HG02678 (cell line): ENCODE measurements at regions not wholly inside any gene's neighbourhood (a gene's known extent, or its start where the extent isn't known, plus 50 kb on each side); places are given as distances from the start of the nearest gene placed in this dataset.
"Not testable (repeated sequence)": the region's sequence is repeated elsewhere in the genome, so short reads cannot be mapped to it uniquely, and the experiment has no call there.

Source experiments
- ATAC-seq: cut with Tn5 transposase; IDR thresholded peaks from one replicate; pipeline ENCODE4 v1.9.1; 2021; ENCODE audit warnings: mild to moderate bottlenecking, moderate library complexity; ENCODE audit not compliant: unreplicated experiment

DNA sequence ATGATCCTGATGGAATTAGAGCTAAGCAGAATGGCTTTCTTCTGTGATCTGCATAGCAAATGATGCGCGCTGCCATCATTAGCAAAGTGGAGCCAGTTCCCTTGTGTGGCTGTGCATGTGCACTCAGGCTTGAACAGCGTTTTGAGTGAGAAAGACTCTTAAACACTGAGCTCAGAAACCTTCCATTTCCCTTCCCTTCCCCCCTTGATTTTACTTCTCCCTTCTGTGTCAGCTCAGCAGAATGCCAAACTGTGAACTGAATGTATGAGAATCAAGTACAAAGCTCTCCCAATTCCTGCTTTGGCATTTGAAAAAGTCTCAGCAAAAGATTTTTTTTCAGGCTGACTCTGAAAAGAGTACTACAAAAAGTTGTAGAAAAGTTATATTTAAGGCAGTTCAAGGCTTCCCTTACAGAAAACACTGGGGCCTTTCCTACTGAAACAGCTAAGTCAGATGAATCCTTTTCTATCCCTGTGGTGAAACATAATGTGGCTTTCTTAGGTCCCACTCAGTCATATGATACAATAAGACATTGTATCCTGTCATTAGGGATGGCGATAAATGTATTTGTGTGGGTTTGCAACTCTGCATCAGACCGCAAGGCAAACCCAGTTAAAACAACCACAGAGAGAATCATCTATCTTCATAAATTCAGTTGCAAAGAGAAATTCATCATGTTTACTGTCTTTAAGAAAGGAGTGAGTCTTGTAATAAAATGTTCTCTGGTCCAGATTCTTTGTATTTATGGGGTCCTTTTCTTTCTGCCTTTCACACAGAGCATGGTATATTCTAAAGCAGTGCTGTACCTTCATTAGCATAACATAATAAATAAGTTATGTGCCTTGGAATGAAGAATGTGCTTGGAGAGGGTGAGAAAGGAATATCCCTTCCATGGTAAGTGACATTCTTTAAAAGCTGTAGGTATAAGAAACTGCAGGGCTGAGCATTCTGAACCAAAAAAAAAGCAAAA is 222.6 kb downstream of the CAAP1 start:
- ATAC-seq = no peak

DNA sequence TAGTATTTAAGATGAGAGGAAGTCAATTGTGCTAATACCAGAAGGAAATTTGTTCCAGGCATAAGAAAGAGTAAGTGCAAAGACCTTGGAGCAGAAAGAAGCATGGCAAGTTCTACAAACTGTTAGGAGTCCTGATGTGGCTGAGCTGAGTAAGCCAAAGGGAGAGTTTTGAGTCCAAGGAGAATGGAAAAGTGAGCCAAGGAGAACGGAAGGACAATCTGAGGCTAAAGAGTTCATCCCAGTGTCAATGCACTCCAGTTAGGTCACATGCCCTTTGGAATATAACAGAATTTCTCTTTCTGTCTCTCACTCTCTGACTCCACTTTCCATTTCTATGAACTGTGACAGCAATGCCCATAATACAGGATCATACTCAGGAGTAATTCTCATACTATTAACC is 224.7 kb downstream of the CAAP1 start:
- ATAC-seq = no peak

DNA sequence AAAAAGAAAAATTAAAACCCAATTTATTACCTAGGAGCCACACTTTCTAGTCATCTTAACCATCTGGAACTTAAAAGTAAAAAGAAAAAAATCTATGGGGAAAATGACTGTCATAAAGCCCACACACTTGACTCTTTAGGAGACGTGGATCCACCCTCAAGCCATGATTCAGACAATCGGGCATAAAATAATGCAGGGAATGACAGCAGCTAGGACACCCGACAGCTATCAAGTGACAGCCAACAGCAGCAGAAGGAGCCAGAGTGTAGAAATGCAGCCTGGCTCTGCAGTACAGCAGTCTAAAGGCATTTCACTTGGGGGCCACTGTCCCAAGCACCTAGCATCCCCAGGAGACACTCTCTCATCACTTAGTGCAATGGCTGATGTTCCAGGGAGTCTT is 226.9 kb downstream of the CAAP1 start:
- ATAC-seq = no peak

DNA sequence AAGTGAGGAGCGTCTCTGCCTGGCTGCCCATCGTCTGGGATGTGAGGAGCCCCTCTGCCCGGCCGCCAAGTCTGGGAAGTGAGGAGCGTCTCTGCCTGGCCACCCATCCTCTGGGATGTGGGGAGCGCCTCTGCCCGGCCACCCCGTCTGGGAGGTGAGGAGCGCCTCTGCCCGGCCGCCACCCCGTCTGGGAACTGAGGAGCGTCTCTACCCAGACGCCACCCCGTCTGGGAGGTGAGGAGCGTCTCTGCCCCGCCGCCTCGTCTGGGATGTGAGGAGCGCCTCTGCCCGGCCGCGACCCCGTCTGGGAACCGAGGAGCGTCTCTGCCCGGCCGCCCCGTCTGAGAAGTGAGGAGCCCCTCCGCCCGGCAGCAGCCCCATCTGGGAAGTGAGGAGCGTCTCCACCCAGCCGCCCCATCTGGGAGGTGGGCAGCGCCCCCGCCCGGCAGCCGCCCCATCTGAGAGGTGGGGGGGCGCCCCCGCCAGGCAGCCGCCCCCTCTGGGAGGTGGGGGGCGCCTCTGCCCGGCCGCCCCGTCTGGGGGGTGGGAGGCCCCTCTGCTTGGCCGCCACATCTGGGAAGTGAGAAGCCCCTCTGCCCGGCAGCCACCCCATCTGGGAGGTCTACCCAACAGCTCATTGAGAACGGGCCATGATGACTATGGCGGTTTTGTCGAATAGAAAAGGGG is 228.4 kb downstream of the CAAP1 start:
- not testable (repeated sequence) for ATAC-seq

DNA sequence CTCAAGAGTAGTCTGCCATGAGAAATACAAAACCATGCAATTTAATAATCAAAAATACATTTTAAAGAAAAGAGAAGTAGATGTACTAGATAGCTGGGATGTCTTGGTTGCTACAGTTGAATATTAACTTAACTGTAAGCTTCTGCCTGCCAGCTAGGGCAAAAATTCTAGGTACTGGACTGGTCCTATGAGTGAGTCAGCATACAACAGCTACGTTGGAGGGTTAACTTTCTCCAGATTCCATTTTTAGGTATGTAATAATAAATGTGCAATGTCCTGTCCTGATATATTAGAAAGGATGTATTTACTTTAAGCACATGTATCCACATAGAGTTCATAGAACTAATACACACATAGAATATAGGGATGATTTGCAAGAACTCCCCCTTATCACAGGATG is 230.1 kb downstream of the CAAP1 start:
- ATAC-seq = no peak

DNA sequence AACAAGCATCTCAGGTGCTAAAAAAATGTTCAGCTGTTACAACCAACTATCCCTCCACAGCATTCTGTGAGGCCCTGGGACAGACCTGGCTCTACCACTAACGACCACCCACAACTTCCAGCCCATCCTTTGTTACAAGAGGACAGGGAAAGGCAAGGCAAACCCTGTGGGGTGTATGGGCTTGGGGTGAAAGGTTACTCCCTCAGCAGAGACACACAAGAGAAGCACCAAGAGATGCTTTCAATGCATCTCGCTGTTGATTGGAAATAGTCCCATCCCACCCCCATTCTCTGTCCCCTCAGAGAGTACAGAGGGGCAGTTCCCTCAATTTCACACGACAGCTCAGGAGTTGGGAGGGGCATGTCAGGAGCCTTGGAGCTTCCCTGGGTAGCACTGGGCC is 234.1 kb downstream of the CAAP1 start:
- no peak for ATAC-seq

DNA sequence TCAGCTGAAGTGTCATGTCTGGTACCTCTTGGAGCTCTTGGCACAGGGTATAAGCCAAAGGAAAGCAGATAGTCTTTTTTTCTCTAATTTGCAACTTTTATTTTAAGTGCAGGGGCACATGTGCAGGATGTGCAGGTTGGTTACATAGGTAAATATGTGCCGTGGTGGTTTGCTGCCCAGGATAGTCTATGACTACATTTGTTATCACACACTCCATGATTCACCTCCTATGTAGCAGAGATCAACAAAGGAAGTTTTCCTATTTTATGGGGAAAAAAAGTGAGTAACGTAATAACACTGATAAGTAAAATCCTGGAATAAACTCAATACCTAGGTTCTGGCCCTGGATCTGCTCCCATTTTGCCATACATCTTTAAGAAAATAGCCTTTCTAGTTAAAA is 234.6 kb downstream of the CAAP1 start:
- no peak for ATAC-seq

DNA sequence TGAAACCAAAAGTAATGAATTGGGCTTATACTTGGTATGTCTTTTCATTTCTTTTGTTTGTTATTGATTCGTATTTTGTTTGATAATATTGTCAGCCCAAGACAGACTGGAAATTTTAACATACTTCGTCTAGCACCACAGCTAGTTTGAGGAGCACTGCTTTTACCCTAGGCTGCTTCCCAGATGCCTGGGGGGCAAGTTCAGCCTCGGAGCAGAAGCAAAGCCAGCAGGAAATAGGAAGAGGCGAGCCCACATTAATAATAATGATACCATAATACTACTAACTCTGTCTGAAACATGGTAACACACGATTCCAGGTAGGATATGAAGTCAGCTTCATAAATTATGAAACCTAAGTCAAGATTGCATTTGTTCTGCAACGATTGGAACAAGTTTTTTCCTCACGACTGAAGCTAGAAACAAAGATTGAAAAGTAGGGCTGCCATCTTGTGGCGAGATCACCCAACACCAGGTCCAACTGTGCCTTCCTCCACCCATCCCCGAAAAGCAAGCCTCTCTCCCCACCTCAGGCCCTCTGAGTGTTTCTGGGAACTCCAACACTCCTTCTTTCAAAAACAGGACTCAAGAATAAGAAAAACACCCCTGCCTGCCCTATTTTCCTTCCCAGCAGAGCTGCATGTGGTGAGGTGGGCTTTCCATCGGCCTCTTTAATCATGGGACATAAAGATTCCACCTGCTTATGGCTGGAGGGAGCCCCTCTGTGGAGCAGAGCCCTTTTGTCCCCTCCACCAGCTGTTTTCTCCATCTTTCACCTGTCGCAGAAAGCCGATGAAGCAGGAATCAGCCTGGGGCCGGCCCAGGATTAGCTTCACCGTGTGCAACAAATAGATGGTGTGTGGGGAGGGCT is 236.4 kb downstream of the CAAP1 start:
- ATAC-seq = no peak

DNA sequence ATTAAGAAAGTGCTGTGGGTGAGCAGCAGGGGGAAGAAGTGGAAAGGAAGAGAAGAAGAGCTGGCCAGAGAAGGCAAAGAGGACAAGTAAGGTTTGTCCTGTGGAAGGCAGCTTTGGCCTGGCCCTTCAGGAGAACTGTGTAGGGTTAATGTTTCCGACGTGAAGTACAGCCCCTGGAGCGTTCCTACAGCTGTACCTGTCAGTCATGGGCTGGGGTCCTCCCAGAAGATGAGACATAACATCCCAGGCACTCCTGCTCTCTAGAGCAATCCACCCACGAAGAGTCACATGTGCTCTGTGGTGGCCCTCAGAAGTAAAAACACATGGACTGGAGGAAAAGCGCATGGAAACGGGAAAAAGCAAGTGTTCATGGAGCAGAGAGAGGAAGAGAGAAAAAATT is 237.4 kb downstream of the CAAP1 start:
- no peak for ATAC-seq

DNA sequence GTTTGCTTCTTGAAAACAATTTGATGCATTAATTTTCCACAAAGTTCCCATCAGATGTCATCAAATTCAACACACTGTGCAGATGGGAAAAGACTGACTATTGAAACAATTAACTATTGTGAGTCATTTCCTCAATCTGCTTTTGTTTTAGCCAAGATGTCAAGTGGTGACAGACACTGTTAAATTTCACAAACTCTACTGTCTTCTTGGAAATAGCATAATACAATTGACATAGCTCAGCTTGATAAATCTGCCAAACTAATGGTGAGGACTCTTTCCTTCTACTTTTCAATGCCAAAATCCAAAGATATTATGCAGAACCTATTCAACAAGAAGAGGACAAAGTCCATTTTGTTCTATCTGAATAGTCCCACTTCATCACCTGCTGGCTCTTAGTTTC is 242.3 kb downstream of the CAAP1 start:
- no peak for ATAC-seq

DNA sequence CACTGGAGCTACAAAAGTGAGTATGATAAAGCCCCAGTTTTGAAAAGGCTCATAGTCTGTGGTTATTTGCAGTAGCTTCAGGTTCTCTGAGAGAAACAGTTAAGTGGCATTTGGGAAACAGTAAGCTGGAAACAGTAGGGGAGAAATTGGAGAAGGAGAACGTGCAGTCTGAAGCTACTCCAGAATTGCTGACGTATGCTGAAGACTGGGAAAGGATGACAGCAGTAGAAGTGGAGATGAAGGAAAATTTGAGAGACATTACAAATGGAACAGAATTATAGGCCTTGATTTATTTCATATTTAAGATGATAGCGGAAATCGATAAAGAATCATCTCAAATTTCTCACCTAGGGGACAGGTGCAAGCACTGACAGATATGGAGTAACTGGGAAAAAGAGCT is 248.8 kb downstream of the CAAP1 start:
- ATAC-seq = no peak

DNA sequence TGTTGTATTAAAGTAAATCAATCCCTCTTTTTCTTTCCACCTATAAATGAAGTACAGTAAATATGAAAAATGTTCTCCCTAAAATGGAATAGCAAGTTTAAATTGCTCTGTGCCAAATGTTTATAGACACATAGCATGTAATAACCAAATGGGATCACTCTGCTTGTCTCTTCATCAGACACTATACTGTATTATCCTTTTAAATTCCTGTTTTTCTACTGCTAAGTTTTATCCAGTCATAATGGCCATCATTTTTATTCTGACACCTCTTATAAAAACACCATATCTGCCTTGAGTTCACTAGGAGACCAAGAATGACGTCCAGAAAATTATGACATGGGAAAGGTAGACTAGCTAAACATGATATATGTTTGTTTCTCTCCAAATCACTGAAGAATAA is 252.8 kb downstream of the CAAP1 start:
- ATAC-seq = no peak

DNA sequence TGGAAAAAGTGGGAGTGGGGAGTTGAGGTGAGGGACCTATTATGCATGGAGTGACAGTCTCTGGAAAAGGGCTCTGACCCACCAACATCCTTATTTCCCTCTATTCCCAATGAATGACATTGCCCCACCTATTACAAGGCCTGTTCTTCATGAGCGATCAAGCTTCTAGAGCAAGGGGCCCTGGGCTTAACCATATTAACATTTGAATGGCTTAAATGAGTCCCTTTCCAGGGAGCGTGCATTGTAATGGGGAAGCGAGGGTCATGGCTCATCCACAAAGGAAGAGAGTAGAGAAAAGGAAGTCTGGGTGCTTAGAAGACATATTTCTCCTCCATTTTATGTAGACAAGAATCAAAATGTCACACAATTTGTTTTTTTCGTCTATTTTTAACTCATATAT is 255.5 kb downstream of the CAAP1 start:
- ATAC-seq = no peak

DNA sequence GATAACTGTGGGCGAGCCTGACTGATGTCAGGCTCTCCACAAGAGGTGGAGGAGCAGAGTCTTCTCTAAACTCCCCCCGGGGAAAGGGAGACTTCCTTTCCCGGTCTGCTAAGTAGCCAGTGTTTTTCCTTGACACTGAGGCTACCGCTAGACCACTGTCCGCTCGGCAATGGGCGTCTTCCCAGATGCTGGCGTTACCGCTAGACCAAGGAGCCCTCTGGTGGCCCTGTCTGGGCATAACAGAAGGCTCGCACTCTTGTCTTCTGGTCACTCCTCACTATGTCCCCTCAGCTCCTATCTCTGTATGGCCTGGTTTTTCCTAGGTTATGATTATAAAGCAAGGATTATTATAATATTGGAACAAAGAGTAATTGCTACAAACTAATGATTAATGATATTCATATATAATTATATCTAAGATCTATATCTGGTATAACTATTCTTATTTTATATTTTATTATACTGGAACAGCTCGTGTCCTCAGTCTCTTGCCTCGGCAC is 278.7 kb downstream of the CAAP1 start:
- ATAC-seq = not testable (repeated sequence)

DNA sequence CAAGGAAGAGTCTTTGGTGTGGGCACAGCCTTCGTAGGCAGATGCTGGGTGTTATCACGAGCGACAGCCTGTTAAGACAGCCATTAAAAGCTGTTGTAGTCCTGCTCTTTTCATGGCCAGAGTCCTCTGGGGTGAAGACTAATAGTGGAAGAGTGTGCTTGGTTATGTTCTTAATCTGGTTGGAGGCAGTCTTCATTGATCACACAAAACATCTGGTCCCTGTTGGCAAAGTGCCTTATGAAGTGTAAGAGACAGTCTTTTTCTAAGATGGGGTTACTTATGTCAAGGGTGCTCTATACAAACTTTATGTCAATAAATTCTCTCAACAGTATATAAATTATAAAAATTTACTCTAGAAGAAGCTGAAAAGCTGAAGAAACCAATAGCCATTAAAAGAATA is 280.4 kb downstream of the CAAP1 start:
- no peak for ATAC-seq

DNA sequence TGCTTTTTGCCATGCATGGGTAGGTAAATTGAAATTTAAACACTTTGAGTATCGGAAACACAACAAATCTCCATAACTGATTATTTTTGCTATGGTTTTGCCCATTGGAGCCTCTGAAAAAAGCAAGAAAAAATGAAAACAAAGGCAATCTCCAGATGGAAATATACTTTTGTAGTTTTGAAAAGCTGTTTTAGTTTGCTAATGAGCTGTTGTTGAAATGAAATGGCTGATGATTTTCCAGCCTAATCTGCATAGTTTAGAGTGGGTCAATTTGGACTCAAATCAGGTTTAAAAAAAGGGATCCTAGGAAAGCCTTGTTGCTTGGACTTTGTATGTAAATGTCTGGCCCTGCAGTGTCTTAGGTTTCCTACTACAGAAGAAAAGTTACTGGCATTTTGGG is 285.8 kb downstream of the CAAP1 start:
- ATAC-seq = no peak

DNA sequence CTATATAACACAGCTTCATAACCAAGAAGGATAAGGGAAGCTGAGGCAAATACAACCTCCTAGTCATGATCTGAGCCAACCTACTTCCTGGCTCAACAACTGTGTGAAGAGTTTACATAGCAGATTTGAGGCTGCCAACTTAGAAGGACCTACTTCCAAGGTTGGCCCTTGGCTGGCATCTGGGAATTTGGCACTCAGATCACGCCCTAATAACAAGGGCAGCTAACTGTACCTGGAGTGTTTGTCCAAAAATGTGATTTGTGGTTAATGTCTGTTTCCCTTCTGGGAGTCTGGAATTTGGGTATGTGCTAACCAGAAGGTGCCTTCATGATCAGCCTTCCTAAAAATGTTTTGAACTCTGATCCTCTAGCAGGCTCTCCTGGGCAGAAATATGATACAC is 287.2 kb downstream of the CAAP1 start:
- no peak for ATAC-seq

DNA sequence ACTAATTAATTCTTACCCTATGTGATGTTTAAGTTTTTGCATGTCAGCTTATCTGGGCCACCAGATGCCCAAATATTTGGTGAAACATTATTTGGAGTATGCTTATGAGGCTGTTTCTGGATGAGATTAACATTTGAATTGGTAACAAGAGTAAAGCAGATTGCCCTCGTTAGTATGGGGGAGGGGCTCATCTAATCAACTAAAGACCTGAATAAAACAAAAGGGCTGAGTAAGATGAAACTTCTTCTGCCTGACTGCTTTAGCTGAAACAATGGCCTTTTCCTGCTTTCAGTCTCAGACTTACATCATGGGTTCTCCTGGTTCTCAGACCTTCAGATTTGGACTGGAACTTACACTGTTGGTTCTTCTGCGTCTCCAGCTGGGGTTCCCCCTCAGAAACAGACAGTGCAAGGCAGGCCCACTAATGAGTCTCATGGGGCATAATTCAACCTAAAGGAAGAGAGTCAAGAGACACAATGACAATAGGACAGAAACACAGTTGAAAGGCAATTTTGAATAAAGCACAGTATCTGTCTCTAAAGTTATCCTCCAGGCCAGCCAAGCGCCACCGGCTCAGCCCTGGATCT is 288.4 kb downstream of the CAAP1 start:
- no peak for ATAC-seq

DNA sequence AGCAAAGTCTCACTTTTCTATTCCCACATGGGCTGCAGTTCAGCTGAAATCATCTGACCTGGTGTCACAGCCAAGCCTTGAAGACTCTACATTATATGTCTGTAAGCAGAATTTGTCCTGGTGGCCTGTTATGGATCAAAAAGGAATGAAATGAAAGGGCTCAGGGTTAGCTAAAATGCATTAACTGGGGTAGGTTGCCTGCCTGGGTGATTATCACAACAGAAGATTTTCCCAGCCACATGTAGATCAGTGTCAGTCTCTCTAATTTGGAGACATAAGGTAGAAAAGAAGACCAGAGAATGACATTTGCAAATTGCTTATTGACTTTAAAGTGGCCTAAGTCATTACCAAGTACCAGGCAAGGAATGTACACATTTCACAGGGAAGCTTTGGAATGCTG is 289.0 kb downstream of the CAAP1 start:
- ATAC-seq = no peak

DNA sequence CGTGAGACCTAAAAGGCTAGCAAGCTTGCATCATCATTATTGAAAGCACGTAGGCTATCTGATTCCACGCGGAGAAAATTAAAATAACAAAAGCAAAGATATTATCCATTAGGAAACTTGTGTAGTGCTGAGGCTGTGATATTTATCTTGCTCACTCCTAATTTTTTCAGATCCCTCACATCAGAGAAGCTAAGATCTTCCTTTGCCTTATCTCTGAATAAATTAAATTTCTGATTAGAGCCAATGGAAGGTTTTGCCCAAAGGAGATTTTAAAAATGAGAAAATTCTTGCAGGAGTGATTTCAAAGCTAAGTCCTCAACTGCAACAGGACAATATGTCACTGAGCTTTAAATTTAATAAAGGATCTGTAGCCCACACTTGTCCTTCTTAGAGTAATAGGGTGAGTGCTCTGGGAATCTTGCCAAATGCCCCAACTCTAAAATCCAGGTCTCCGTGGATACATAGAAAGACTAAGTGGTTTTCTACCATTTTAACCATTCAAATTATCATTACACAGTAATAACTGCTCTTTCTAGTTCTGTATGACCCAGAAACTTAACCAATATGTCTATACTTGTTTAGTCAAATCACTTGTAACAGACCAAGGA is 295.0 kb downstream of the CAAP1 start:
- no peak for ATAC-seq
